ENCODE measurements at regions not wholly inside any gene's neighbourhood (a gene's known extent, or its start where the extent isn't known, plus 50 kb on each side); places are given as distances from the start of the nearest gene placed in this dataset.

DNA sequence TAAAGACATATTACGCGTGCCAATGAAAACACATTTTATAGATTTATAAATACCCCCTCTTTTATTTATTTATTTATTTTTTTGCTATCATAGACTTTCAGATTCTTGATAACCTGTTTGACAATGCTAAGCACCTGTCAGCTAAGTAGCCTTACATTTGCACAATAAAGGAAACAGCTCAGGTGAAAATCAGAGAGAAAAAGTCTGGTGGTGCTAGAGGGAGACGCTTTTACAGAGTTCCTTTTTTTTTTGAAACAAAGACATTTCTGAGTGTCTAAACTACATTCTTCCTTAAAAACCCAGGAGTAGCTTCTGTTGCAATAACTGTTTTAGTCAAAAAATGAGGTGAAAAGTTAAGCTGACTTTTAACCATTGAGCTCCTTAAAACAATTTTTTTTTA lies 1611.6 kb downstream of the NCAM2 start:
- intact Hi-C loops (cut with DNase I; ENCODE audit: low total_unique reads): no loop called here
- no peaks in the 10 kb centered on the region for H3K27me3 ChIP-seq
- no peaks in the 10 kb centered on the region for H3K9me3 ChIP-seq
- no peak overlapping the region for H3K4me3 ChIP-seq
- DNase-seq: no peak
- no peaks in the 10 kb centered on the region for H3K36me3 ChIP-seq
- H3K4me1 ChIP-seq: no peaks in the 10 kb centered on the region
- H3K27ac ChIP-seq: no peak overlapping the region
- TF ChIP-seq, protein P1, sequence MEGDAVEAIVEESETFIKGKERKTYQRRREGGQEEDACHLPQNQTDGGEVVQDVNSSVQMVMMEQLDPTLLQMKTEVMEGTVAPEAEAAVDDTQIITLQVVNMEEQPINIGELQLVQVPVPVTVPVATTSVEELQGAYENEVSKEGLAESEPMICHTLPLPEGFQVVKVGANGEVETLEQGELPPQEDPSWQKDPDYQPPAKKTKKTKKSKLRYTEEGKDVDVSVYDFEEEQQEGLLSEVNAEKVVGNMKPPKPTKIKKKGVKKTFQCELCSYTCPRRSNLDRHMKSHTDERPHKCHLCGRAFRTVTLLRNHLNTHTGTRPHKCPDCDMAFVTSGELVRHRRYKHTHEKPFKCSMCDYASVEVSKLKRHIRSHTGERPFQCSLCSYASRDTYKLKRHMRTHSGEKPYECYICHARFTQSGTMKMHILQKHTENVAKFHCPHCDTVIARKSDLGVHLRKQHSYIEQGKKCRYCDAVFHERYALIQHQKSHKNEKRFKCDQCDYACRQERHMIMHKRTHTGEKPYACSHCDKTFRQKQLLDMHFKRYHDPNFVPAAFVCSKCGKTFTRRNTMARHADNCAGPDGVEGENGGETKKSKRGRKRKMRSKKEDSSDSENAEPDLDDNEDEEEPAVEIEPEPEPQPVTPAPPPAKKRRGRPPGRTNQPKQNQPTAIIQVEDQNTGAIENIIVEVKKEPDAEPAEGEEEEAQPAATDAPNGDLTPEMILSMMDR (IDR thresholded peaks at IDR 0.05): no peak

DNA sequence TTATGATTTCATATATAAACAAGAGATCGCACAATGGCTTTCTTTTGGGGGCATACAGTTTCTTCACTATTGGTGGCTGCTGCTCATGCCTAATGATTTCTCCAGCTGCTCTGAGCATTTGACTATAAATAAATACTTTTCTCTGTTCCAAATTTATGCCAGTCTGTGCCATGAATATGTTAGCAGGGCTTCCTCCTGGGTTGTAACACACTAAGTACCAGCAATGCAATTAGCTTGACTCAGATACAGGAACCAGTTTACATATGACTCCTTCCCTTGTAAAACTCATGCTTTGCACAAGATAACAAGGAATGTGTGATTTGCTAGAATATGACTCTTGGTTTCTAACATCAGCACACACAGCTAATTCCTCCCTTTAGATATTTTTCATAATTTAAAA lies 1629.7 kb downstream of the NCAM2 start:
- no peak for DNase-seq
- no peak overlapping the region for H3K27ac ChIP-seq
- no peak overlapping the region for H3K4me3 ChIP-seq
- H3K27me3 ChIP-seq: no peaks in the 10 kb centered on the region
- TF ChIP-seq, protein P1 (IDR thresholded peaks at IDR 0.05): no peak
- no peaks in the 10 kb centered on the region for H3K4me1 ChIP-seq
- H3K9me3 ChIP-seq: no peaks in the 10 kb centered on the region
- H3K36me3 ChIP-seq: no peaks in the 10 kb centered on the region
- intact Hi-C loops (cut with DNase I; ENCODE audit: low total_unique reads): no loop called here

DNA sequence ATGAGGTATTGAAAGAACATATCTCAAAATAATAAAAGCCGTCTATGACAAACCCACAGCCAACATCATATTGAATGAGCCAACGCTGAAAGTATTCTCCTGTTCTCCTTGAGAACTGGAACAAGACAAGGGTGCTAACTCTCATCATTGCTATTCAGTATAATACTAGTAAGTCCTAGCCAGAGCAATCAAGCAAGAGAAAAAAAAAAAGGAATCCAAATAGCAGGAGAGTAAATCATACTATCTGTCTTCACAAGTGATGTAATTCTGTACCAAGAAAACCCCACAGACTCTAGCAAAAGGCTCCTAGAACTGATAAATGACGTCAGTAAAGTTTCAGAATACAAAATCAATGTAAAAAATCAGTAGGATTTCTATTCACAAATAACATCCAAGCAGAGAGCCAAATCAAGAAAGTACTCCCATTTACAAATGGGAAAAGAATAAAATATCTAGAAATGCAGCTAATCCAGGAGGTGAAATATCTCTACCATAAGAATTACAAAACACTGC lies 1632.8 kb downstream of the NCAM2 start:
- no peaks in the 10 kb centered on the region for H3K4me1 ChIP-seq
- no peak overlapping the region for H3K4me3 ChIP-seq
- no peaks in the 10 kb centered on the region for H3K36me3 ChIP-seq
- H3K9me3 ChIP-seq: no peaks in the 10 kb centered on the region
- TF ChIP-seq, protein P1 (IDR thresholded peaks at IDR 0.05): no peak
- no peak for DNase-seq
- intact Hi-C loops (cut with DNase I; ENCODE audit: low total_unique reads): no loop called here
- no peaks in the 10 kb centered on the region for H3K27me3 ChIP-seq
- no peak overlapping the region for H3K27ac ChIP-seq

DNA sequence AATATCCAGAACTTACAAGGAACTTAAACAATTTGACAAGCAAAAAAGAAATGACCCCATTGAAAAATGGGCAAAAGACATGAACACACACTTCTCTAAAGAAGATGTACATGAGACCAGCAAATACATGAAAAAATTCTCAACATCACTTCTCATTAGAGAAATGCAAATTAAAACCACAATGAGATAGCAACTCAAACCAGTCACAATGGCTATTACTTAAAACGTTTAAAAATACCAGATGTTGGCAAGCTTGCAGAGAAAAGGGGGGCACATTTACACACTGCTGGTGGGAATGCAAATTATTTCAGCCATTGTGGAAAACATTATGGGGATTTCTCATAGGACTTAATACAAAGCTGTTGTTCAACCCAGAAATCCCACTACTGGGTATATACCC lies 1634.0 kb downstream of the NCAM2 start:
- TF ChIP-seq, protein P1 (IDR thresholded peaks at IDR 0.05): no peak
- Histone ChIP-seq H3K36me3 (no peaks in the 10 kb centered on the region), H3K4me1 (no peaks in the 10 kb centered on the region), H3K9me3 (no peaks in the 10 kb centered on the region), H3K27ac (no peak overlapping the region), H3K4me3 (no peak overlapping the region), H3K27me3 (no peaks in the 10 kb centered on the region)
- DNase-seq: no peak
- intact Hi-C loops (cut with DNase I; ENCODE audit: low total_unique reads): no loop called here

DNA sequence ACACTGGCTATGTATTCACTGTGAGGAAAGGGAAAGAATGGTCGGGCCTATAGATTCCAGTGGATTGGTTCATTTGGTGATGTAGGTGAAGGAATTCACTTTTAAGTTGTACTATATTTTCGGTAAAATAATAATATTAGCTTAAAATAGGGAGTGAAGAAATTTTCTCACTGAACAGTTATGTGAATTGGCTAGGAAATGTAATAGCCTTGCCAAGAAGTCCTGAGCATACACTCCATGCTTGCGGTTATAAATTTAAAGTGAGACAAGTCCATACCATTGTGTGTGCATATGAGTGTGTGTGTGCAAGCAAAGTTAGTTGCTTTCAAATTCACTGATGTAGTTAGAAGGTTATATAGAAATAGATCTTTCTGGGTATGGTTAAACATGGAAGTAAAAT lies 1651.0 kb downstream of the NCAM2 start:
- H3K9me3 ChIP-seq: no peaks in the 10 kb centered on the region
- no peaks in the 10 kb centered on the region for H3K4me1 ChIP-seq
- no peaks in the 10 kb centered on the region for H3K27me3 ChIP-seq
- intact Hi-C loops (cut with DNase I; ENCODE audit: low total_unique reads): no loop called here
- no peaks in the 10 kb centered on the region for H3K36me3 ChIP-seq
- DNase-seq: no peak
- TF ChIP-seq, protein P1 (IDR thresholded peaks at IDR 0.05): no peak
- H3K4me3 ChIP-seq: no peak overlapping the region
- H3K27ac ChIP-seq: no peak overlapping the region

DNA sequence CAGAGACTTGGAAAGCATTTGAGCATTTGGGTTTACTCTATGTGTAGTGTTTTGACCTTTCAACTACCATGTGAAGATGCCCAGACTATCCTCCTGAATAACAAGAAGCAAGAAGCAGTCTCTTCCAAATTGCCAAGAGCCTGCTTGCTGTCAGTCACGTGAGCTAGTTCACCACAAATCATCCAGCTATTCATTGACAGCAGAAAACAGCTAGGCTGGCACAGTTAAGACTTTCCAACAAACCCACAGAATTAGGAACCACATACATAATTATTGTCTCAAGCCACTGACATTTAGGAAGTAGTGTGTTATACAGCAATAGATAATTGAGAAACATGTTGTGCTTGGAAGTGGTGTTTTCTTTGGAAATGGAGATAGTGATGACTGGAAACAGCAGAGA lies 1652.0 kb downstream of the NCAM2 start:
- Histone ChIP-seq H3K36me3 (no peaks in the 10 kb centered on the region), H3K9me3 (no peaks in the 10 kb centered on the region), H3K4me3 (no peak overlapping the region), H3K27me3 (no peaks in the 10 kb centered on the region), H3K4me1 (no peaks in the 10 kb centered on the region), H3K27ac (no peak overlapping the region)
- TF ChIP-seq, protein P1 (IDR thresholded peaks at IDR 0.05): no peak
- intact Hi-C loops (cut with DNase I; ENCODE audit: low total_unique reads): no loop called here
- DNase-seq: no peak

Measured in tibial artery (tissue), 4 donors.